CD4-positive, alpha-beta T cell (primary cell): ENCODE measurements at regions not wholly inside any gene's neighbourhood (a gene's known extent, or its start where the extent isn't known, plus 50 kb on each side); places are given as distances from the start of the nearest gene placed in this dataset.

ENCODE experiments used
- ATAC-seq: fragments of 200-7000 bp; cut with Tn5 transposase; one replicate; pipeline ENCODE4 v1.10.0; 2022; ENCODE audit warnings: mild to moderate bottlenecking; ENCODE audit not compliant: poor library complexity
- CTCF ChIA-PET: fragments of 350-600 bp; sonication (Branson Sonifier 250); formaldehyde crosslinking; loops from one replicate; lab custom pipeline; 2021; ENCODE audit warnings: antibody characterized with exemption, inconsistent platforms; lab: Charles Lee
- POLR2A ChIA-PET: fragments of 350-600 bp; sonication (Branson Sonifier 250); formaldehyde crosslinking; loops from one replicate; lab custom pipeline; 2021; ENCODE audit warnings: antibody characterized with exemption, inconsistent platforms; lab: Charles Lee
- DNase-seq, 14 experiments: peaks; one replicate each; pipeline ENCODE4 v3.0.0-alpha.2; 2013 to 2020; ENCODE audit warnings: mixed read lengths in 2 of 14
- H3K27ac ChIP-seq, 2 donors: one replicate each; pipeline versions ENCODE4 v1.5.1 to v1.7.0; 2013; ENCODE audit warnings: low read length in 2 of 2, low read depth in 1 of 2, mild to moderate bottlenecking in 1 of 2
- H3K27me3 ChIP-seq, 2 experiments: 1 replicate in 1 of 2; 2 replicates in 1 of 2; pipeline versions ENCODE4 v1.6.1 to v1.7.0; 2013; ENCODE audit warnings: low read length in 2 of 2, control low read depth in 1 of 2, mild to moderate bottlenecking in 1 of 2, moderate library complexity in 1 of 2; ENCODE audit not compliant: insufficient read depth in 2 of 2, control insufficient read depth in 1 of 2
- H3K36me3 ChIP-seq: one replicate; pipeline ENCODE4 v1.6.1; 2013; ENCODE audit warnings: low read length, control low read depth; ENCODE audit not compliant: insufficient read depth
- H3K4me1 ChIP-seq: one replicate; pipeline ENCODE4 v1.6.1; 2013; ENCODE audit warnings: low read length, control low read depth; ENCODE audit not compliant: insufficient read depth
- H3K4me3 ChIP-seq: one replicate; pipeline ENCODE4 v1.5.1; 2013; ENCODE audit warnings: mild to moderate bottlenecking, low read length, moderate library complexity
- H3K9me3 ChIP-seq, 2 experiments: 1 replicate in 1 of 2; 2 replicates in 1 of 2; pipeline versions ENCODE4 v1.6.1 to v1.7.0; 2013; ENCODE audit warnings: low read length in 2 of 2, mild to moderate bottlenecking in 2 of 2, control low read depth in 1 of 2, moderate library complexity in 1 of 2; ENCODE audit not compliant: control insufficient read depth in 1 of 2, insufficient read depth in 1 of 2
- H3K27ac Mint-ChIP-seq: one replicate; pipeline ENCODE4 v1.8.0; 2020; ENCODE audit warnings: mixed read lengths
- H3K27me3 Mint-ChIP-seq: one replicate; pipeline ENCODE4 v1.8.0; 2021; ENCODE audit warnings: mixed read lengths
- H3K36me3 Mint-ChIP-seq: one replicate; pipeline ENCODE4 v1.8.0; 2021; ENCODE audit warnings: low read depth, mixed read lengths
- H3K4me1 Mint-ChIP-seq: one replicate; pipeline ENCODE4 v1.8.0; 2021; ENCODE audit warnings: low read depth, mixed read lengths
- H3K4me3 Mint-ChIP-seq: one replicate; pipeline ENCODE4 v1.8.0; 2020; ENCODE audit warnings: mild to moderate bottlenecking, mixed read lengths
- H3K9me3 Mint-ChIP-seq: one replicate; pipeline ENCODE4 v1.8.0; 2020; ENCODE audit warnings: mixed read lengths
- intact Hi-C, 2 experiments: fragments of 100-400 bp; cut with DNase I in 1 of 2; cut with micrococcal nuclease in 1 of 2; formaldehyde crosslinking; loops; one replicate each; pipeline versions ENCODE4 v1.15.1 to v1.9.0; 2023 to 2025; cut with DNase I, micrococcal nuclease
- TF ChIP-seq, protein P1 (sequence below): fragments of 200-600 bp; IDR thresholded peaks from one replicate; pipeline ENCODE4 v1.8.0; 2022; ENCODE audit warnings: antibody characterized with exemption, mild to moderate bottlenecking

DNA sequence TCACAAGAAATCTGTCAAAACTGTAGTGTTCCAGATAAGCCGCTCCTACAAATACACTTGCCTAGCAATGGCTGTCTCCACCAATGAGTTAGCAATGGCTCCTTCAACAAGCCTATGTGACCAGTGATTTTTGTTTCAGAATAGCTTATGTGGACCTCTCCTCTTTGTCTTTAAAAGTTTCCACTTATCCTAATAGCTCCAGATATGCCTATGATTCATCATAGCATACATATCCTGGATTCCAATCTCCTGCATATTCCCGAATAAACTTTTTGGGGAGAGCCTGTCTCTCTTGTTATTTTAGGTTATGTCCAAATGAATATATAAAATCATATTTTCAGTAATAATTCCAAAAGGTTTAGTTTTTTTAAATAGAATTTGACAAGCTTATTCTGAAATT, 510.6 kb downstream of the ARL4A start:
- Histone ChIP-seq H3K36me3 (no peaks in the 10 kb centered on the region), H3K27ac (no peak overlapping the region), H3K27me3 (no peaks in the 10 kb centered on the region), H3K9me3 (peaks cover 0 to 5% of the 10 kb centered on the region in 2 experiments), H3K4me1 (no peaks in the 10 kb centered on the region), H3K4me3 (no peak overlapping the region)
- ChIA-PET POLR2A (no interaction called here), CTCF (no interaction called here)
- intact Hi-C loops = no loop called here
- H3K9me3 Mint-ChIP-seq = no peaks in the 10 kb centered on the region
- TF ChIP-seq, protein P1, sequence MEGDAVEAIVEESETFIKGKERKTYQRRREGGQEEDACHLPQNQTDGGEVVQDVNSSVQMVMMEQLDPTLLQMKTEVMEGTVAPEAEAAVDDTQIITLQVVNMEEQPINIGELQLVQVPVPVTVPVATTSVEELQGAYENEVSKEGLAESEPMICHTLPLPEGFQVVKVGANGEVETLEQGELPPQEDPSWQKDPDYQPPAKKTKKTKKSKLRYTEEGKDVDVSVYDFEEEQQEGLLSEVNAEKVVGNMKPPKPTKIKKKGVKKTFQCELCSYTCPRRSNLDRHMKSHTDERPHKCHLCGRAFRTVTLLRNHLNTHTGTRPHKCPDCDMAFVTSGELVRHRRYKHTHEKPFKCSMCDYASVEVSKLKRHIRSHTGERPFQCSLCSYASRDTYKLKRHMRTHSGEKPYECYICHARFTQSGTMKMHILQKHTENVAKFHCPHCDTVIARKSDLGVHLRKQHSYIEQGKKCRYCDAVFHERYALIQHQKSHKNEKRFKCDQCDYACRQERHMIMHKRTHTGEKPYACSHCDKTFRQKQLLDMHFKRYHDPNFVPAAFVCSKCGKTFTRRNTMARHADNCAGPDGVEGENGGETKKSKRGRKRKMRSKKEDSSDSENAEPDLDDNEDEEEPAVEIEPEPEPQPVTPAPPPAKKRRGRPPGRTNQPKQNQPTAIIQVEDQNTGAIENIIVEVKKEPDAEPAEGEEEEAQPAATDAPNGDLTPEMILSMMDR = no peak
- no peak overlapping the region for H3K4me3 Mint-ChIP-seq
- H3K27ac Mint-ChIP-seq = no peak overlapping the region
- no peak for ATAC-seq
- no peak for DNase-seq
- peaks cover 15% of the 10 kb centered on the region for H3K27me3 Mint-ChIP-seq
- no peaks in the 10 kb centered on the region for H3K36me3 Mint-ChIP-seq
- no peaks in the 10 kb centered on the region for H3K4me1 Mint-ChIP-seq

DNA sequence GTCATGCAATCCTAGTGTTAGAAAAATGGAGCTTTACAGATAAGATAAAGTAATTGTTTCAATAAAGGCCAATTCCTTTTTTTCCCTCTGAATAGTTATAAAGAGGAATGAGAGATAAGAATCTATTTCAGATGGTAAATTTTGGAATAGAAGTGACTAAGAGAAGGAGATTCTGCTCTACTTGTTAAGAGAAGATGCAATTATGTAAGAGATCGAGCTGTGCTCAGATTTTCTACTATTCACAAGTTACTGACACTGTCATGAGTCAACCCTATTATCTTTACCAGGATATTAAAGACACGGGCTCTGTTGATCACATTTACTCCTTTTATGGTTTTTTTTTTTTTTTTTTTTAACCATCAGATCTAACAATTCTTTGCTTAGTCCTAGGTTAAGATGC, 511.3 kb downstream of the ARL4A start:
- H3K27me3 Mint-ChIP-seq = peaks cover 15% of the 10 kb centered on the region
- H3K4me1 Mint-ChIP-seq = no peaks in the 10 kb centered on the region
- Histone ChIP-seq H3K27me3 (no peaks in the 10 kb centered on the region), H3K27ac (no peak overlapping the region), H3K36me3 (no peaks in the 10 kb centered on the region), H3K9me3 (peaks cover 0 to 5% of the 10 kb centered on the region in 2 experiments), H3K4me1 (no peaks in the 10 kb centered on the region), H3K4me3 (no peak overlapping the region)
- ATAC-seq (no peak), DNase-seq (no peak)
- intact Hi-C loops = no loop called here
- no peaks in the 10 kb centered on the region for H3K9me3 Mint-ChIP-seq
- TF ChIP-seq, protein P1 = no peak
- H3K4me3 Mint-ChIP-seq = no peak overlapping the region
- no peak overlapping the region for H3K27ac Mint-ChIP-seq
- ChIA-PET POLR2A (no interaction called here), CTCF (interaction anchor here (0.6 to 1.2 kb wide), 3 partner anchors 14 to 316 kb away, joined by 3 read pairs; no protein-coding TSS in a partner anchor)
- H3K36me3 Mint-ChIP-seq = no peaks in the 10 kb centered on the region

DNA sequence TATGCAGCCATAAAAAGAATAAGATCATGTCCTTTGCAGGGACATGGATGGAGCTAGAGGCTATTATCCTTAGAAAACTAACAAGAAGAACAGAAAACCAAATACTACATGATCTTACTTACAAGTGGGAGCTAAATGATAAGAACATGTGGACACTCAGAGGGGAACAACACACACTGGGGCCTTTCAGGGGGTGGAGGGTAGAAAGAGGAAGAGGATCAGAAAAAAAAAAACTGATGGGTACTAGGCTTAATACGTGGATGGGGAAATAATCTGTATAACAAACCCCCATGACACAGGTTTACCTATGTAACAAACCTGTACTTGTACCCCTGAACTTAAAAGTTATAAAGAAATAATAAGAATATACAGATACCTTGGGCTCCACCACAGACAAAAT, 514.2 kb downstream of the ARL4A start:
- Histone ChIP-seq H3K4me1 (no peaks in the 10 kb centered on the region), H3K36me3 (no peaks in the 10 kb centered on the region), H3K4me3 (no peak overlapping the region), H3K27me3 (no peaks in the 10 kb centered on the region), H3K27ac (no peak overlapping the region), H3K9me3 (no peaks in the 10 kb centered on the region)
- H3K4me1 Mint-ChIP-seq = no peaks in the 10 kb centered on the region
- intact Hi-C loops = no loop called here
- CTCF ChIA-PET = no interaction called here
- H3K27me3 Mint-ChIP-seq = peaks cover 11% of the 10 kb centered on the region
- ATAC-seq (no peak), DNase-seq (no peak)
- H3K36me3 Mint-ChIP-seq = no peaks in the 10 kb centered on the region
- no peaks in the 10 kb centered on the region for H3K9me3 Mint-ChIP-seq
- TF ChIP-seq, protein P1 = no peak
- H3K4me3 Mint-ChIP-seq = no peak overlapping the region
- POLR2A ChIA-PET = no interaction called here
- no peak overlapping the region for H3K27ac Mint-ChIP-seq
